Endothelial cell of umbilical vein (primary cell): ENCODE measurements at regions not wholly inside any gene's neighbourhood (a gene's known extent, or its start where the extent isn't known, plus 50 kb on each side); places are given as distances from the start of the nearest gene placed in this dataset.

Experiments used
- BruUV-seq: library from RNA; stranded (reverse); fragments of 400-500 nt; replicated peaks from 2 replicates; lab custom pipeline; 2021; lab: Mats Ljungman, UMichigan
- CTCF ChIA-PET: fragments of 300-600, 350-600 bp; sonication (Branson Sonifier 250); formaldehyde crosslinking; loops from one replicate; lab custom pipeline; 2021; ENCODE audit warnings: antibody characterized with exemption, inconsistent platforms; lab: Charles Lee
- POLR2A ChIA-PET: fragments of 300-600, 350-600 bp; sonication (Branson Sonifier 250); formaldehyde crosslinking; loops from one replicate; lab custom pipeline; 2021; ENCODE audit warnings: antibody characterized with exemption, inconsistent platforms; lab: Charles Lee
- DNase-seq: peaks from one replicate; pipeline ENCODE4 v3.0.0-alpha.2; 2011; ENCODE audit warnings: low read depth, low spot score
- FAIRE-seq: peaks from 2 replicates; lab custom pipeline; 2011; peaks lifted over from hg19 to GRCh38; lab: Jason Lieb, UNC
- H2AFZ ChIP-seq: 2 replicates; pipeline ENCODE4 v1.6.0; 2012; ENCODE audit warnings: low read depth, low read length, control low read depth, inconsistent platforms
- H3K27ac ChIP-seq: 2 replicates; pipeline ENCODE4 v1.5.1; 2011; ENCODE audit warnings: low read depth, mild to moderate bottlenecking, control low read depth, low read length, moderate library complexity; ENCODE audit not compliant: insufficient read depth
- H3K27me3 ChIP-seq, 2 experiments: 2 replicates each; pipeline versions ENCODE4 v1.6.0 to v1.6.1; 2011; ENCODE audit warnings: low read length in 2 of 2, mixed read lengths in 1 of 2; ENCODE audit not compliant: control insufficient read depth in 2 of 2, insufficient read depth in 2 of 2
- H3K36me3 ChIP-seq, 2 experiments: 2 replicates in 1 of 2; 3 replicates in 1 of 2; pipeline ENCODE4 v1.5.1; 2011; ENCODE audit warnings: low read length in 2 of 2, mild to moderate bottlenecking in 1 of 2, moderate library complexity in 1 of 2; ENCODE audit not compliant: control insufficient read depth in 2 of 2, insufficient read depth in 2 of 2; ENCODE audit errors: extremely low read depth in 1 of 2
- H3K4me1 ChIP-seq: 3 replicates; pipeline ENCODE4 v1.5.1; 2011; ENCODE audit warnings: mild to moderate bottlenecking, low read length; ENCODE audit not compliant: control insufficient read depth, insufficient read depth; ENCODE audit errors: extremely low read depth
- H3K4me2 ChIP-seq: 2 replicates; pipeline ENCODE4 v1.6.1; 2011; ENCODE audit warnings: low read length, control low read depth, mixed read lengths; ENCODE audit not compliant: insufficient read depth
- H3K4me3 ChIP-seq, 3 experiments: fragments of 200-600 bp in 1 of 3; sonication (generic), shearing (Covaris generic) in 1 of 3; replicated peaks in 1 of 3; 2 replicates each; pipeline ENCODE4 v1.5.1; 2011 to 2016; ENCODE audit warnings: control low read depth in 3 of 3, low read length in 3 of 3, mild to moderate bottlenecking in 2 of 3, inconsistent platforms in 1 of 3, low read depth in 1 of 3, moderate library complexity in 1 of 3; ENCODE audit not compliant: insufficient read depth in 1 of 3
- H3K79me2 ChIP-seq: 2 replicates; pipeline ENCODE4 v1.6.0; 2012; ENCODE audit warnings: low read length, inconsistent platforms; ENCODE audit not compliant: control insufficient read depth, insufficient read depth
- H3K9ac ChIP-seq: replicated peaks from 2 replicates; pipeline ENCODE3; 2011; ENCODE audit warnings: low read length, control low read depth; ENCODE audit not compliant: insufficient read depth; ENCODE audit errors: extremely low read depth
- H3K9me1 ChIP-seq: replicated peaks from 3 replicates; pipeline ENCODE4 v1.6.0; 2011; ENCODE audit warnings: mild to moderate bottlenecking, low read length; ENCODE audit not compliant: control insufficient read depth, insufficient read depth; ENCODE audit errors: extremely low read depth
- H3K9me3 ChIP-seq: replicated peaks from 2 replicates; pipeline ENCODE4 v1.5.1; 2012; ENCODE audit warnings: low read length, inconsistent platforms; ENCODE audit not compliant: control insufficient read depth, insufficient read depth
- H4K20me1 ChIP-seq: replicated peaks from 2 replicates; pipeline ENCODE3; 2011; ENCODE audit warnings: mild to moderate bottlenecking, low read length; ENCODE audit not compliant: control insufficient read depth, insufficient read depth; ENCODE audit errors: extremely low read depth
- FOS ChIP-seq: IDR thresholded peaks from 2 replicates; pipeline ENCODE4 v1.6.1; 2011; ENCODE audit warnings: mild to moderate bottlenecking, low read length, moderate library complexity, borderline replicate concordance; ENCODE audit not compliant: insufficient read depth
- POLR2A ChIP-seq: IDR thresholded peaks from 2 replicates; pipeline ENCODE4 v1.6.1; 2012; ENCODE audit warnings: low read depth, mild to moderate bottlenecking, control low read depth, low read length
- POLR2AphosphoS5 ChIP-seq: IDR thresholded peaks from 2 replicates; pipeline ENCODE4 v1.6.1; 2012; ENCODE audit warnings: low read depth, mild to moderate bottlenecking, control low read depth, low read length, moderate library complexity; ENCODE audit not compliant: insufficient read depth
- dilution Hi-C: fragments of 300-500 bp; cut with MboI; formaldehyde crosslinking; loops from one replicate; pipeline ENCODE4 v1.15.0; 2019; ENCODE audit warnings: low sequenced_read_pairs; ENCODE audit not compliant: extremely low pct_ligation_motif_present
- intact Hi-C: fragments of 100-400 bp; cut with micrococcal nuclease; formaldehyde crosslinking; loops from one replicate; pipeline ENCODE4 v1.10.0; 2022
- TF ChIP-seq, protein P1 (sequence below): IDR thresholded peaks from 2 replicates; pipeline ENCODE4 v1.6.1; 2011; ENCODE audit not compliant: insufficient read depth, insufficient read length

DNA sequence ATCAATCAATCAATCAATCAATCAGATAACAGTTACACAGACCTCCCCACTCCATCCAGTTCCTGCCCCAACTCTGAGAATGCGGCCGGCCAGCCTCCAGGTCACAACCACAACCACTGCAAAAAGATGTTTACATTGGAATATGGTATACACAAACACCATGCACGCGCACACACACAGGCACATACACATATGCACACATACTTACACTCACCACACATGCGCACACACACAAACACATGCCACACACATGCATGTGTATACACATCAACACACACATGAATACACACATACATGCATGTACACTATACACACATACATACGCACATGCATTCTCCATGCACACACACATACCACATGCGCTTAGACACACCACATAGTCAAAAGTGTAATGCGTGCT lies 131.1 kb downstream of the PXDC1 start:
- BruUV-seq, result no TSS peak
- FAIRE-seq (no peak), DNase-seq (no peak)
- H3K9me3 ChIP-seq, result no peaks in the 10 kb centered on the region
- no peak overlapping the region for H2AFZ ChIP-seq
- H3K27ac ChIP-seq, result no peak overlapping the region
- intact Hi-C loops, result no loop called here
- H4K20me1 ChIP-seq, result no peaks in the 10 kb centered on the region
- peaks cover 0 to 1% of the 10 kb centered on the region in 2 experiments for H3K27me3 ChIP-seq
- H3K4me3 ChIP-seq, result no peak overlapping the region
- CTCF ChIA-PET, result no interaction called here
- H3K4me2 ChIP-seq, result no peak overlapping the region
- no peaks in the 10 kb centered on the region for H3K9me1 ChIP-seq
- no peaks in the 10 kb centered on the region for H3K36me3 ChIP-seq
- dilution Hi-C loops, result no loop called here
- H3K4me1 ChIP-seq, result no peaks in the 10 kb centered on the region
- H3K79me2 ChIP-seq, result no peaks in the 10 kb centered on the region
- POLR2A ChIA-PET, result no interaction called here
- TF ChIP-seq POLR2AphosphoS5 (no peak), FOS (no peak)
- TF ChIP-seq, protein P1, sequence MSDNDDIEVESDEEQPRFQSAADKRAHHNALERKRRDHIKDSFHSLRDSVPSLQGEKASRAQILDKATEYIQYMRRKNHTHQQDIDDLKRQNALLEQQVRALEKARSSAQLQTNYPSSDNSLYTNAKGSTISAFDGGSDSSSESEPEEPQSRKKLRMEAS, result no peak
- no peak overlapping the region for H3K9ac ChIP-seq

DNA sequence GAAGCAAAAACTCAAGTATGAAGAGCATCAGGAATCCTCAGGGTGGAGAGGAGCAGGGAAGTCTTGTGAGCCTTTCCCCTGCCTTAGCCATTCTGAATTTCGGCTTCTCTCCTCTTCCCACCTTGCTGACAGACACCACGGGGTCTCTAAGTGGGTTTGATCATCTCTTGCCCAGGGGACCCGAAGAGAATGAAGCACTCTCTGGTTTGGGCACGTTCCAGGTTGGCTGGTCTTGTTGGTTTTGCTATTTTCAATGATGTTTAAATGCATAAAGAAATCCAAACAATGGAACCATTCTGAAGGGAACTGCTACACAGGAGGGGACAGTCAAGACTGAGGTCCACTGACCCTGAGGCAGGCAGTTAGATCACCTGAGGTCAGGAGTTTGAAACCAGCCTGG lies 131.7 kb downstream of the PXDC1 start:
- Histone ChIP-seq H3K4me3 (no peak overlapping the region), H3K27me3 (peaks cover 0 to 3% of the 10 kb centered on the region in 2 experiments), H3K79me2 (no peaks in the 10 kb centered on the region), H3K4me1 (no peaks in the 10 kb centered on the region), H3K4me2 (no peak overlapping the region), H3K9me3 (no peaks in the 10 kb centered on the region), H3K36me3 (no peaks in the 10 kb centered on the region), H2AFZ (no peak overlapping the region), H4K20me1 (no peaks in the 10 kb centered on the region), H3K9me1 (no peaks in the 10 kb centered on the region), H3K9ac (no peak overlapping the region), H3K27ac (no peak overlapping the region)
- ChIA-PET POLR2A (no interaction called here), CTCF (no interaction called here)
- dilution Hi-C loops (no loop called here), intact Hi-C loops (no loop called here)
- DNase-seq (no peak), FAIRE-seq (no peak)
- no TSS peak for BruUV-seq
- TF ChIP-seq POLR2A (no peak), POLR2AphosphoS5 (no peak)
